Mammary epithelial cell (primary cell): ENCODE measurements at regions not wholly inside any gene's neighbourhood (a gene's known extent, or its start where the extent isn't known, plus 50 kb on each side); places are given as distances from the start of the nearest gene placed in this dataset.
"Not testable (repeated sequence)": the region's sequence is repeated elsewhere in the genome, so short reads cannot be mapped to it uniquely, and the experiment has no call there.

Experiments
- CTCF ChIP-seq, 2 donors: IDR thresholded peaks in 1 of 2; conservative IDR thresholded peaks in 1 of 2; 2 replicates each; pipeline ENCODE4 v1.5.1; 2011 to 2012; ENCODE audit warnings: inconsistent platforms in 2 of 2, low read length in 2 of 2, mild to moderate bottlenecking in 2 of 2, control low read depth in 1 of 2, low read depth in 1 of 2; ENCODE audit not compliant: insufficient read depth in 1 of 2; ENCODE audit errors: extremely low read depth in 1 of 2
- EZH2 ChIP-seq: IDR thresholded peaks from 2 replicates; pipeline ENCODE4 v1.6.1; 2012; ENCODE audit warnings: low read length, inconsistent platforms, borderline replicate concordance

GRCh38 chr22:48716154-48716553 lies 1111.5 kb downstream of the BRD1 start:
- TF ChIP-seq CTCF (conservative IDR thresholded peaks at IDR 0.05 in 1 of 2, IDR thresholded peaks at IDR 0.05 in 1 of 2; ENCODE audit: extremely low read depth in 1 of 2, insufficient read depth in 1 of 2, low read depth in 1 of 2, low read length in 2 of 2); EZH2: not testable (repeated sequence)
